ENCODE measurements at regions not wholly inside any gene's neighbourhood (a gene's known extent, or its start where the extent isn't known, plus 50 kb on each side); places are given as distances from the start of the nearest gene placed in this dataset.
"Not testable (repeated sequence)": the region's sequence is repeated elsewhere in the genome, so short reads cannot be mapped to it uniquely, and the experiment has no call there.

GRCh38 chr5:128735656-128736055 is 197.6 kb upstream of the FBN2 start:
- not testable (repeated sequence) for H4K20me1 ChIP-seq (ENCODE audit: insufficient read depth, low read length); H3K9ac ChIP-seq (ENCODE audit: low read length); H2AFZ ChIP-seq (ENCODE audit: low read depth, low read length); H3K9me3 Mint-ChIP-seq (ENCODE audit: unreplicated experiment); H3K27ac ChIP-seq (ENCODE audit: low read depth, low read length); H3K4me1 Mint-ChIP-seq (ENCODE audit: low read depth, unreplicated experiment); H3K4me3 Mint-ChIP-seq (ENCODE audit: unreplicated experiment); H3K4me1 ChIP-seq (ENCODE audit: insufficient read depth, low read length); DNase-seq (ENCODE audit: low read depth); H3K27me3 Mint-ChIP-seq (ENCODE audit: low read depth, unreplicated experiment); H3K4me3 ChIP-seq (ENCODE audit: insufficient read depth, low read depth, low read length); H3K4me2 ChIP-seq (ENCODE audit: low read length); H3K36me3 ChIP-seq (ENCODE audit: insufficient read depth, low read length); H3K79me2 ChIP-seq (ENCODE audit: insufficient read depth, low read length); H3K9me3 ChIP-seq (ENCODE audit: insufficient read depth, low read depth, low read length); H3K27ac Mint-ChIP-seq (ENCODE audit: unreplicated experiment); H3K27me3 ChIP-seq (ENCODE audit: insufficient read depth, low read length); FAIRE-seq; H3K36me3 Mint-ChIP-seq (ENCODE audit: low read depth, unreplicated experiment)

DNA sequence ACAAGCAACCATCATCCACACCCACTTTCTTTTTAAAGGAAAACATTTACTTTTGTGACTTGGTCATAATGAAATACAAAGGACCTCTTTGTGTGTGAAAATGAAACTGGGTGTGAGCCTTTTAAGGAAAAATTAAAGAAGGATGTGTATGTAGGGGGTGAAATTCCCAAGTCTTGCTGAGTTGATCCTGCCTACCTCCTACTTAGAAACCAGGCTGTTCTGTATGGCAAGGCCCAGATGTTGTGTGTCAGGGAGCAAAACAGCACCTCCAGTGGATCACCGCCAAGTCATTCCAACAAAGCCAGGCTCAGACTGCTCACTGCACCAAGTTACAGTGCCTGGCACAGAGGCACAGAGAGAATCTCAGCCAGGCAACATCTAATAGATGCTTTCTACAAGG is 198.5 kb upstream of the FBN2 start:
- DNase-seq (ENCODE audit: low read depth) (peak; percentile 40), FAIRE-seq (no peak)
- no peaks in the 10 kb centered on the region for H3K4me1 ChIP-seq (ENCODE audit: insufficient read depth, low read length)
- H3K79me2 ChIP-seq (ENCODE audit: insufficient read depth, low read length), result no peaks in the 10 kb centered on the region
- H4K20me1 ChIP-seq (ENCODE audit: insufficient read depth, low read length), result no peaks in the 10 kb centered on the region
- Mint-ChIP-seq H3K36me3 (ENCODE audit: low read depth, unreplicated experiment) (no peaks in the 10 kb centered on the region), H3K27ac (ENCODE audit: unreplicated experiment) (no peak overlapping the region), H3K27me3 (ENCODE audit: low read depth, unreplicated experiment) (no peaks in the 10 kb centered on the region), H3K4me1 (ENCODE audit: low read depth, unreplicated experiment) (no peaks in the 10 kb centered on the region), H3K9me3 (ENCODE audit: unreplicated experiment) (no peaks in the 10 kb centered on the region), H3K4me3 (ENCODE audit: unreplicated experiment) (no peak overlapping the region)
- no peak overlapping the region for H3K9ac ChIP-seq (ENCODE audit: low read length)
- H3K27ac ChIP-seq (ENCODE audit: low read depth, low read length), result no peak overlapping the region
- H3K9me3 ChIP-seq (ENCODE audit: insufficient read depth, low read depth, low read length), result no peaks in the 10 kb centered on the region
- peak overlapping the region; percentile 21 for H3K4me2 ChIP-seq (ENCODE audit: low read length)
- TF ChIP-seq, protein P1, sequence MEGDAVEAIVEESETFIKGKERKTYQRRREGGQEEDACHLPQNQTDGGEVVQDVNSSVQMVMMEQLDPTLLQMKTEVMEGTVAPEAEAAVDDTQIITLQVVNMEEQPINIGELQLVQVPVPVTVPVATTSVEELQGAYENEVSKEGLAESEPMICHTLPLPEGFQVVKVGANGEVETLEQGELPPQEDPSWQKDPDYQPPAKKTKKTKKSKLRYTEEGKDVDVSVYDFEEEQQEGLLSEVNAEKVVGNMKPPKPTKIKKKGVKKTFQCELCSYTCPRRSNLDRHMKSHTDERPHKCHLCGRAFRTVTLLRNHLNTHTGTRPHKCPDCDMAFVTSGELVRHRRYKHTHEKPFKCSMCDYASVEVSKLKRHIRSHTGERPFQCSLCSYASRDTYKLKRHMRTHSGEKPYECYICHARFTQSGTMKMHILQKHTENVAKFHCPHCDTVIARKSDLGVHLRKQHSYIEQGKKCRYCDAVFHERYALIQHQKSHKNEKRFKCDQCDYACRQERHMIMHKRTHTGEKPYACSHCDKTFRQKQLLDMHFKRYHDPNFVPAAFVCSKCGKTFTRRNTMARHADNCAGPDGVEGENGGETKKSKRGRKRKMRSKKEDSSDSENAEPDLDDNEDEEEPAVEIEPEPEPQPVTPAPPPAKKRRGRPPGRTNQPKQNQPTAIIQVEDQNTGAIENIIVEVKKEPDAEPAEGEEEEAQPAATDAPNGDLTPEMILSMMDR (IDR thresholded peaks at IDR 0.05; ENCODE audit: insufficient read depth, low read depth, low read length), result no peak
- no peak for TF ChIP-seq EZH2 (IDR thresholded peaks at IDR 0.05; ENCODE audit: insufficient read depth, low read length)
- H3K4me3 ChIP-seq (ENCODE audit: insufficient read depth, low read depth, low read length), result no peak overlapping the region
- no peaks in the 10 kb centered on the region for H3K36me3 ChIP-seq (ENCODE audit: insufficient read depth, low read length)
- H2AFZ ChIP-seq (ENCODE audit: low read depth, low read length), result peak overlapping the region; percentile 29
- H3K27me3 ChIP-seq (ENCODE audit: insufficient read depth, low read length), result no peaks in the 10 kb centered on the region

- DNase-seq (ENCODE audit: low read depth) (no peak), FAIRE-seq (no peak)
- H3K36me3 ChIP-seq (ENCODE audit: insufficient read depth, low read length), result no peaks in the 10 kb centered on the region
- peaks cover 5% of the 10 kb centered on the region for H3K27me3 Mint-ChIP-seq (ENCODE audit: low read depth, unreplicated experiment)
- no peak overlapping the region for H3K4me3 ChIP-seq (ENCODE audit: insufficient read depth, low read depth, low read length)
- H3K9me3 Mint-ChIP-seq (ENCODE audit: unreplicated experiment), result no peaks in the 10 kb centered on the region
- H3K79me2 ChIP-seq (ENCODE audit: insufficient read depth, low read length), result no peaks in the 10 kb centered on the region
- H3K9ac ChIP-seq (ENCODE audit: low read length), result no peak overlapping the region
- no peaks in the 10 kb centered on the region for H3K4me1 Mint-ChIP-seq (ENCODE audit: low read depth, unreplicated experiment)
- TF ChIP-seq EZH2 (IDR thresholded peaks at IDR 0.05; ENCODE audit: insufficient read depth, low read length), result no peak
- TF ChIP-seq, protein P1 (IDR thresholded peaks at IDR 0.05; ENCODE audit: insufficient read depth, low read depth, low read length), result no peak
- no peaks in the 10 kb centered on the region for H3K4me1 ChIP-seq (ENCODE audit: insufficient read depth, low read length)
- no peaks in the 10 kb centered on the region for H4K20me1 ChIP-seq (ENCODE audit: insufficient read depth, low read length)
- no peaks in the 10 kb centered on the region for H3K9me3 ChIP-seq (ENCODE audit: insufficient read depth, low read depth, low read length)
- no peak overlapping the region for H3K27ac Mint-ChIP-seq (ENCODE audit: unreplicated experiment)
- no peaks in the 10 kb centered on the region for H3K27me3 ChIP-seq (ENCODE audit: insufficient read depth, low read length)
- H3K27ac ChIP-seq (ENCODE audit: low read depth, low read length), result no peak overlapping the region
- peak overlapping the region; percentile 9 for H2AFZ ChIP-seq (ENCODE audit: low read depth, low read length)
- H3K4me2 ChIP-seq (ENCODE audit: low read length), result no peak overlapping the region
- no peak overlapping the region for H3K4me3 Mint-ChIP-seq (ENCODE audit: unreplicated experiment)
- no peaks in the 10 kb centered on the region for H3K36me3 Mint-ChIP-seq (ENCODE audit: low read depth, unreplicated experiment)
Measured at GRCh38 chr5:128749136-128749898, 211.3 kb upstream of the FBN2 start.
